H9 (cell line): ENCODE measurements at regions not wholly inside any gene's neighbourhood (a gene's known extent, or its start where the extent isn't known, plus 50 kb on each side); places are given as distances from the start of the nearest gene placed in this dataset.

Source experiments
- DNase-seq: peaks from one replicate; pipeline ENCODE4 v3.0.0-alpha.2; 2017
- H2AFZ ChIP-seq: one replicate; pipeline ENCODE4 v1.6.1; 2013; ENCODE audit warnings: mild to moderate bottlenecking, low read length, control low read depth, moderate library complexity
- H2AK5ac ChIP-seq: 2 replicates; pipeline ENCODE4 v1.6.1; 2013; ENCODE audit warnings: low read length, control low read depth, mixed read lengths; ENCODE audit not compliant: insufficient read length
- H2BK120ac ChIP-seq: one replicate; pipeline ENCODE4 v1.6.1; 2013; ENCODE audit warnings: low read depth, mild to moderate bottlenecking, low read length, control low read depth, inconsistent platforms; ENCODE audit not compliant: poor library complexity, severe bottlenecking
- H2BK12ac ChIP-seq: 2 replicates; pipeline ENCODE4 v1.6.1; 2013; ENCODE audit warnings: low read length, control low read depth, mixed read lengths, low read depth; ENCODE audit not compliant: insufficient read length
- H2BK15ac ChIP-seq: 2 replicates; pipeline ENCODE4 v1.6.1; 2013; ENCODE audit warnings: low read depth, low read length, control low read depth
- H2BK20ac ChIP-seq: one replicate; pipeline ENCODE4 v1.6.1; 2013; ENCODE audit warnings: low read depth, mild to moderate bottlenecking, low read length, control low read depth, inconsistent platforms; ENCODE audit not compliant: poor library complexity, severe bottlenecking
- H2BK5ac ChIP-seq: 2 replicates; pipeline ENCODE4 v1.6.1; 2013; ENCODE audit warnings: low read length, control low read depth, mixed read lengths; ENCODE audit not compliant: insufficient read length
- H3K14ac ChIP-seq: 2 replicates; pipeline ENCODE4 v1.6.1; 2013; ENCODE audit warnings: low read length, control low read depth; ENCODE audit not compliant: insufficient read depth
- H3K18ac ChIP-seq: 2 replicates; pipeline ENCODE4 v1.6.1; 2013; ENCODE audit warnings: low read depth, mild to moderate bottlenecking, mixed read lengths, low read length, control low read depth; ENCODE audit not compliant: insufficient read length
- H3K23ac ChIP-seq: 2 replicates; pipeline ENCODE4 v1.6.1; 2013; ENCODE audit warnings: low read length, control low read depth, mixed read lengths, low read depth; ENCODE audit not compliant: insufficient read length
- H3K23me2 ChIP-seq: 2 replicates; pipeline ENCODE4 v1.6.1; 2013; ENCODE audit warnings: low read depth, mild to moderate bottlenecking, mixed read lengths, low read length, control low read depth; ENCODE audit not compliant: insufficient read length, poor library complexity, severe bottlenecking
- H3K27ac ChIP-seq: 2 replicates; pipeline ENCODE4 v1.5.1; 2013; ENCODE audit warnings: low read length, control low read depth, mixed read lengths, low read depth; ENCODE audit not compliant: insufficient read length
- H3K27me3 ChIP-seq: 2 replicates; pipeline ENCODE4 v1.6.1; 2013; ENCODE audit warnings: low read length, control low read depth, inconsistent platforms; ENCODE audit not compliant: insufficient read depth
- H3K4ac ChIP-seq: 2 replicates; pipeline ENCODE4 v1.6.1; 2013; ENCODE audit warnings: low read depth, mild to moderate bottlenecking, control low read depth, inconsistent platforms, low read length, moderate library complexity
- H3K4me1 ChIP-seq: 2 replicates; pipeline ENCODE4 v1.6.1; 2013; ENCODE audit warnings: low read length, control low read depth, inconsistent platforms; ENCODE audit not compliant: insufficient read depth
- H3K4me2 ChIP-seq: 2 replicates; pipeline ENCODE4 v1.6.1; 2013; ENCODE audit warnings: low read length, control low read depth, mixed read lengths; ENCODE audit not compliant: insufficient read length, insufficient read depth
- H3K56ac ChIP-seq: 2 replicates; pipeline ENCODE4 v1.6.1; 2013; ENCODE audit warnings: low read depth, mild to moderate bottlenecking, mixed read lengths, low read length, control low read depth; ENCODE audit not compliant: insufficient read length
- H3K79me1 ChIP-seq: 2 replicates; pipeline ENCODE4 v1.6.1; 2013; ENCODE audit warnings: low read depth, mild to moderate bottlenecking, moderate library complexity, low read length, control low read depth, inconsistent platforms; ENCODE audit not compliant: insufficient read depth, poor library complexity, severe bottlenecking
- H3K79me2 ChIP-seq: 2 replicates; pipeline ENCODE4 v1.6.1; 2013; ENCODE audit warnings: low read length, control low read depth, inconsistent platforms; ENCODE audit not compliant: insufficient read depth
- H3K9ac ChIP-seq: 2 replicates; pipeline ENCODE4 v1.6.1; 2013; ENCODE audit warnings: low read length, control low read depth, mixed read lengths; ENCODE audit not compliant: insufficient read length; ENCODE audit errors: extremely low read depth
- H3K9me3 ChIP-seq: one replicate; pipeline ENCODE4 v1.6.1; 2013; ENCODE audit warnings: low read depth, low read length, inconsistent platforms; ENCODE audit not compliant: control insufficient read depth
- H3T11ph ChIP-seq: one replicate; pipeline ENCODE4 v1.6.1; 2013; ENCODE audit warnings: mild to moderate bottlenecking, low read length, control low read depth, inconsistent platforms
- H4K20me1 ChIP-seq: one replicate; pipeline ENCODE4 v1.6.1; 2013; ENCODE audit not compliant: control insufficient read depth, insufficient read length, insufficient read depth
- H4K5ac ChIP-seq: 2 replicates; pipeline ENCODE4 v1.6.1; 2013; ENCODE audit warnings: low read depth, mild to moderate bottlenecking, mixed read lengths, low read length, control low read depth; ENCODE audit not compliant: insufficient read length
- H4K8ac ChIP-seq: replicated peaks from 2 replicates; pipeline ENCODE4 v1.6.1; 2013; ENCODE audit warnings: low read length, control low read depth, mixed read lengths, low read depth; ENCODE audit not compliant: insufficient read length
- H4K91ac ChIP-seq: 2 replicates; pipeline ENCODE4 v1.6.1; 2013; ENCODE audit warnings: low read depth, mild to moderate bottlenecking, moderate library complexity, mixed read lengths, low read length, control low read depth; ENCODE audit not compliant: insufficient read length
- H3K27ac Mint-ChIP-seq, 3 experiments: 2 replicates in 2 of 3; 3 replicates in 1 of 3; pipeline ENCODE4 v1.8.0; 2020 to 2021; ENCODE audit warnings: mixed read lengths in 3 of 3, mild to moderate bottlenecking in 1 of 3, moderate library complexity in 1 of 3
- H3K27me3 Mint-ChIP-seq: 2 replicates; pipeline ENCODE4 v1.8.0; 2021; ENCODE audit warnings: low read depth, mild to moderate bottlenecking, moderate library complexity, mixed read lengths
- H3K36me3 Mint-ChIP-seq, 3 experiments: 2 replicates in 2 of 3; 3 replicates in 1 of 3; pipeline ENCODE4 v1.8.0; 2020 to 2021; ENCODE audit warnings: low read depth in 3 of 3, mixed read lengths in 3 of 3; ENCODE audit not compliant: insufficient read depth in 1 of 3
- H3K4me1 Mint-ChIP-seq, 2 experiments: 2 replicates each; pipeline ENCODE4 v1.8.0; 2020; ENCODE audit warnings: mixed read lengths in 2 of 2
- H3K4me3 Mint-ChIP-seq, 2 experiments: 2 replicates in 1 of 2; 3 replicates in 1 of 2; pipeline ENCODE4 v1.8.0; 2020 to 2021; ENCODE audit warnings: mild to moderate bottlenecking in 2 of 2, mixed read lengths in 2 of 2, moderate library complexity in 1 of 2
- H3K9me3 Mint-ChIP-seq, 2 experiments: 2 replicates in 1 of 2; 3 replicates in 1 of 2; pipeline ENCODE4 v1.8.0; 2020; ENCODE audit warnings: mild to moderate bottlenecking in 2 of 2, mixed read lengths in 2 of 2, moderate library complexity in 1 of 2
- CTCF ChIP-seq: fragments of 200-600 bp; sonication (generic); conservative IDR thresholded peaks from 3 replicates; pipeline ENCODE4 v1.8.0; 2021; ENCODE audit warnings: antibody characterized with exemption, mild to moderate bottlenecking
- WGBS: extraction: QIAGEN DNeasy Blood & Tissue Kit; methylation state at CpG from one replicate; pipeline ENCODE4 v1.1.7; 2013; ENCODE audit warnings: missing lambda C conversion rate, low lambda C conversion rate, mixed read lengths; ENCODE audit not compliant: insufficient read length; ENCODE audit errors: extremely low coverage; 5-methylcytosine and 5-hydroxymethylcytosine counted together

GRCh38 chr1:178578541-178578940 lies 65.6 kb downstream of the TEX35 start:
- no peak overlapping the region for H2BK20ac ChIP-seq
- DNase-seq = no peak
- H2BK120ac ChIP-seq = no peak overlapping the region
- H3K27me3 ChIP-seq = no peaks in the 10 kb centered on the region
- no CpG with 5 or more reads among the region's 7 CpGs for WGBS
- no peak overlapping the region for H3K9ac ChIP-seq
- H4K91ac ChIP-seq = no peak overlapping the region
- no peak overlapping the region for H2BK15ac ChIP-seq
- no peak overlapping the region for H4K8ac ChIP-seq
- Mint-ChIP-seq H3K9me3 (no peaks in the 10 kb centered on the region), H3K4me1 (peaks cover 54 to 64% of the 10 kb centered on the region in 2 experiments), H3K27me3 (peaks cover 5% of the 10 kb centered on the region; the same call in 1 of the 2 replicates), H3K4me3 (no peak overlapping the region), H3K36me3 (no peaks in the 10 kb centered on the region), H3K27ac (no peak overlapping the region)
- no peaks in the 10 kb centered on the region for H3K9me3 ChIP-seq
- H4K20me1 ChIP-seq = no peaks in the 10 kb centered on the region
- H3K4ac ChIP-seq = no peak overlapping the region
- no peak overlapping the region for H3K18ac ChIP-seq
- TF ChIP-seq CTCF = no peak
- H2AFZ ChIP-seq = no peak overlapping the region
- no peak overlapping the region for H4K5ac ChIP-seq
- no peak overlapping the region for H3K56ac ChIP-seq
- H2BK12ac ChIP-seq = no peak overlapping the region
- H3K79me1 ChIP-seq = no peaks in the 10 kb centered on the region
- H3K79me2 ChIP-seq = no peaks in the 10 kb centered on the region
- H3K23ac ChIP-seq = no peak overlapping the region
- H3K23me2 ChIP-seq = no peaks in the 10 kb centered on the region
- peaks cover 9% of the 10 kb centered on the region; the same call in 1 of the 2 replicates for H3K4me1 ChIP-seq
- H2AK5ac ChIP-seq = no peak overlapping the region
- no peak overlapping the region for H3K14ac ChIP-seq
- H3T11ph ChIP-seq = no peak overlapping the region
- H3K27ac ChIP-seq = no peak overlapping the region
- H3K4me2 ChIP-seq = no peak overlapping the region
- H2BK5ac ChIP-seq = no peak overlapping the region
